Brain microvascular endothelial cell (primary cell): ENCODE measurements at regions not wholly inside any gene's neighbourhood (a gene's known extent, or its start where the extent isn't known, plus 50 kb on each side); places are given as distances from the start of the nearest gene placed in this dataset.

ENCODE experiments used
- DNase-seq: peaks from one replicate; pipeline ENCODE4 v3.0.0-alpha.2; 2020
- H3K27ac ChIP-seq: fragments of 250-450 bp; sonication (Bioruptor Pico); 2 replicates; pipeline ENCODE4 v1.5.1; 2020; ENCODE audit warnings: mild to moderate bottlenecking, moderate library complexity
- H3K27me3 ChIP-seq: fragments of 250-450 bp; sonication (Bioruptor Pico); replicated peaks from 2 replicates; pipeline ENCODE4 v1.5.1; 2020; ENCODE audit warnings: mild to moderate bottlenecking
- H3K36me3 ChIP-seq: fragments of 250-450 bp; sonication (Bioruptor Pico); replicated peaks from 2 replicates; pipeline ENCODE4 v1.5.1; 2020; ENCODE audit warnings: mild to moderate bottlenecking
- H3K4me3 ChIP-seq: 2 replicates; pipeline ENCODE4 v1.5.1; 2011; ENCODE audit warnings: low read depth, mild to moderate bottlenecking, control low read depth, low read length, moderate library complexity
- in situ Hi-C: cut with HindIII; loops from 2 replicates; pipeline ENCODE4 v1.10.0; 2017; ENCODE audit warnings: low sequenced_read_pairs, low pct_ligation_motif_present
- TF ChIP-seq, protein P1 (sequence below): IDR thresholded peaks from 2 replicates; pipeline ENCODE4 v1.5.1; 2011; ENCODE audit warnings: low read depth, mild to moderate bottlenecking, moderate library complexity, low read length, control low read depth, inconsistent platforms; ENCODE audit errors: missing control alignments

DNA sequence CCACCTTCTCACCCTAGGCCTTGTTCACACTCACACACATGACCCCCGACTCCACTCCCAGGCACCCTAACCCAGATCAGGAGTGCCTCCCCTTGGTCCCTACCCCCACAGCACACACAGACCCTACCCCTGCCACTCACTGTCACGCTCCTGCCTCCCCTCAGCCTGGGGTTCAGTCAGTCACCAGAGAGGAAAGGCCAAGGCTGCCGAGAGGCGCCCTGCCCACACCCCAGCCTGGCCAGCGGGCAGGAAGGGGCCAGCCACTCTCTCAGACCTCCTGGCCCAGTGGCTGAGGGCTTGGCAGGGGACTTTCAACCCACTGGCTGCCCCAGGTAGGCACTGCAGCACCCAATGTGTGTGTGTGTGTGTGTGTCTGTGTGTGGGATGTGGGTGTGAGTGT, 122.4 kb upstream of the MVB12B start:
- in situ Hi-C loops = no loop called here
- H3K4me3 ChIP-seq = no peak overlapping the region

DNA sequence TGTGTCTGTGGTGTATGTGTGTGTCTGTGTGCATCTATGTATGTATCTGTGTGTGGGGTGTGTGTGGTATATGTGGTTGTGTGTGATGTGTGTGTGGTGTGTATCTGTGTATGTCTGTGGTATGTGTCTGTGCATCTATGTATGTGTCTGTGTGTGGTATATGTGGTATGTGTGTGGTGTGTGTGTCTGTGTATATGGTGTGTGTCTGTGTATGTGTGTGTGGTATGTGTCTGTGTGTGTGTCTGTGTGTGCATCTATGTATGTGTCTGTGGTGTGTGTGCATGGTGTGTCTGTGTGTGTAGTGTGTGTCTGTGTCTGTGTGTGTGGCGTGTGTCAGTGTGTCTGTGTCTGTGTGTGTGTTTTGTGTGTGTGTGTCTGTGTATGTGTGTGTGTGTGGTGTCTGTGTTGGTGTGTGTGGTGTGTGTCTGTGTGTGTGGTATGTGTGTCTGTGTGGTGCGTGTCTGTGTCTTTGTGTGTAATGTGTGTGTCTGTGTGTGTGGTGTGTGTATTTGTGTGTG, 121.9 kb upstream of the MVB12B start:
- Histone ChIP-seq H3K27me3 (peaks cover 2% of the 10 kb centered on the region), H3K36me3 (no peaks in the 10 kb centered on the region), H3K4me3 (no peak overlapping the region), H3K27ac (no peak overlapping the region)
- in situ Hi-C loops = no loop called here
- TF ChIP-seq, protein P1, sequence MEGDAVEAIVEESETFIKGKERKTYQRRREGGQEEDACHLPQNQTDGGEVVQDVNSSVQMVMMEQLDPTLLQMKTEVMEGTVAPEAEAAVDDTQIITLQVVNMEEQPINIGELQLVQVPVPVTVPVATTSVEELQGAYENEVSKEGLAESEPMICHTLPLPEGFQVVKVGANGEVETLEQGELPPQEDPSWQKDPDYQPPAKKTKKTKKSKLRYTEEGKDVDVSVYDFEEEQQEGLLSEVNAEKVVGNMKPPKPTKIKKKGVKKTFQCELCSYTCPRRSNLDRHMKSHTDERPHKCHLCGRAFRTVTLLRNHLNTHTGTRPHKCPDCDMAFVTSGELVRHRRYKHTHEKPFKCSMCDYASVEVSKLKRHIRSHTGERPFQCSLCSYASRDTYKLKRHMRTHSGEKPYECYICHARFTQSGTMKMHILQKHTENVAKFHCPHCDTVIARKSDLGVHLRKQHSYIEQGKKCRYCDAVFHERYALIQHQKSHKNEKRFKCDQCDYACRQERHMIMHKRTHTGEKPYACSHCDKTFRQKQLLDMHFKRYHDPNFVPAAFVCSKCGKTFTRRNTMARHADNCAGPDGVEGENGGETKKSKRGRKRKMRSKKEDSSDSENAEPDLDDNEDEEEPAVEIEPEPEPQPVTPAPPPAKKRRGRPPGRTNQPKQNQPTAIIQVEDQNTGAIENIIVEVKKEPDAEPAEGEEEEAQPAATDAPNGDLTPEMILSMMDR = no peak
- DNase-seq = no peak

More for the DNA sequence above, 122.4 kb upstream of the MVB12B start:
- TF ChIP-seq, protein P1 = no peak
- DNase-seq = no peak
- Histone ChIP-seq H3K27me3 (peaks cover 2% of the 10 kb centered on the region), H3K27ac (no peak overlapping the region), H3K36me3 (no peaks in the 10 kb centered on the region)

DNA sequence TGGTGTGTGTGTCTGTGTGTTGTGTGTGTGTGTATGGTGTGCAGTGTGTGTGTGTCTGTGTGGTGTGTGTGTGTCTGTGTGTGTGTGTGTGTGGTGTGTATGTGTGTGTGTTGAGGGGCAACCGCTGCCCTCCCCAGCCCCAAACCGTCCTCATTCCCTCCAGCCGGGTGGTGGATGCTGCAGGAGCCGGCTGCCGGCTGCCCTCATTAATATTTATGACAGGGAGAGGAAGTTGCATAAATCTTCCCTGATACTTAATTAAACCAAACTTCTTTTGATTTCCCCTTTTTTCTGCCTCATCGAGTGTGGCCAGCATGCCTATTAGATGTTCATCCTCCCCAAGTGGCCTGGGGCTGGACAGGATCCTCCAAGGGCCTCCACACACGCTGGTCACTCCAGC, 121.4 kb upstream of the MVB12B start:
- DNase-seq = no peak
- TF ChIP-seq, protein P1 = no peak
- H3K4me3 ChIP-seq = no peak overlapping the region
- no peak overlapping the region for H3K27ac ChIP-seq
- in situ Hi-C loops = no loop called here
- no peaks in the 10 kb centered on the region for H3K36me3 ChIP-seq
- H3K27me3 ChIP-seq = peaks cover 2% of the 10 kb centered on the region

DNA sequence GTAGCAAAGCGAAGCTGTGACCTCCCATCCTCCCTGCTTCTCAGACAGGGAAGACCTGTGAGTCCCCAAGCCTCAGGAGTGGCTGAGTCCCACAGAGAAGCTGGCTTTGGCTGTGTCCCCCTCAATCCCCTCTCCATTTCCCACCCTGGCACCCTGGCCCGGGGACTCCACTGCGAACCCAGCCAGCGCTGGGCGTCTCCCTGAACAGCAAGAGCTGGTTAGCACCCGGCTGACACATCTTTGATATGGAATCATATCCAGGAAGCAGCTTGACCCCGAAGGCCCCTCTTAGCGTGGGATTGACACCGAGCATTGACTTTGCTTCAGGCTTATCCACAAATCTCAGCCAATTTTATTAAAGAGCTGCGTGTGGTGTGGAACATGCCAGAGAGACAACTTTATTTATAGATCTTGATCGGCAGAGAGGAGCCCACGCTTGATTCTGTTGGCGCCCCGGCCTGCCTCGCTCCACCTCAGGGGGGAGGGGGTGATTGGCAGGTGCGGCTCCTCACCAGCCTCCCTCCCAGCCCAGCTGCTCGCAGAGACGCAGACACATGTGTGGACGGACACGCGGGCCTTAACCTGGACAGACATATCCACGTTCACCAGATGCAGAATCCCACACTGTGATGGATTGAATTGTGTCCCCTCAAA, 120.7 kb upstream of the MVB12B start:
- Histone ChIP-seq H3K27ac (no peak overlapping the region), H3K4me3 (no peak overlapping the region), H3K36me3 (no peaks in the 10 kb centered on the region), H3K27me3 (peaks cover 2% of the 10 kb centered on the region)
- TF ChIP-seq, protein P1 = no peak
- in situ Hi-C loops = no loop called here
- no peak for DNase-seq

DNA sequence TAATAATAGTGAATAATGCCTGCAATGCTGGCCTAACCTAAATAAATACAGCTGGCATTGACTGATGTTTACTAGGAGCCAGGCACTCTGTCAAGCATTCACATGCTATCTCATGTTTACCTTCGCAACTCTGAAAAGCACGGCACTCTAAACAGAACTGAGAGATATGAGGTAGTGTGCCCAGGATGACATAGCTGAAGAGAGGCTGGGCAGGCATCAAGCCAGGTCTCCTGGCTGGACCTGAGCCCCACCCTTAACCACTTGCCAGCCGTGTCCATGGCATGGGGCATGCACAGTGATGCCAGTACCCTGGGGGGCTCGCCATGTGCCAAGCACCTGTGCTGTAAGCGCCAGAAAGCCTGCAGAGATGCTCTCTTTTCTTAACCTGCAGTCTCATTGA, 119.4 kb upstream of the MVB12B start:
- no peak overlapping the region for H3K27ac ChIP-seq
- TF ChIP-seq, protein P1 = no peak
- peaks cover 2% of the 10 kb centered on the region for H3K27me3 ChIP-seq
- no peaks in the 10 kb centered on the region for H3K36me3 ChIP-seq
- H3K4me3 ChIP-seq = no peak overlapping the region
- in situ Hi-C loops = no loop called here
- no peak for DNase-seq
